Esophagus squamous epithelium (tissue), 4 donors: ENCODE measurements at regions not wholly inside any gene's neighbourhood (a gene's known extent, or its start where the extent isn't known, plus 50 kb on each side); places are given as distances from the start of the nearest gene placed in this dataset.

ENCODE experiments used
- POLR2A ChIP-seq, 4 donors: fragments of 450-650 bp; IDR thresholded peaks; one replicate each; pipeline ENCODE4 v1.6.1; 2017; ENCODE audit warnings: antibody characterized with exemption in 4 of 4, mild to moderate bottlenecking in 4 of 4, moderate library complexity in 3 of 4
- TF ChIP-seq, protein P1 (sequence below), 6 experiments: fragments of 450-650 bp in 4 of 6; fragments of 200-600 bp in 2 of 6; sonication (generic) in 2 of 6; IDR thresholded peaks; one replicate each; pipeline ENCODE4 v1.5.1; 2016 to 2019; ENCODE audit warnings: antibody characterized with exemption in 6 of 6, mild to moderate bottlenecking in 4 of 6, moderate library complexity in 4 of 6

DNA sequence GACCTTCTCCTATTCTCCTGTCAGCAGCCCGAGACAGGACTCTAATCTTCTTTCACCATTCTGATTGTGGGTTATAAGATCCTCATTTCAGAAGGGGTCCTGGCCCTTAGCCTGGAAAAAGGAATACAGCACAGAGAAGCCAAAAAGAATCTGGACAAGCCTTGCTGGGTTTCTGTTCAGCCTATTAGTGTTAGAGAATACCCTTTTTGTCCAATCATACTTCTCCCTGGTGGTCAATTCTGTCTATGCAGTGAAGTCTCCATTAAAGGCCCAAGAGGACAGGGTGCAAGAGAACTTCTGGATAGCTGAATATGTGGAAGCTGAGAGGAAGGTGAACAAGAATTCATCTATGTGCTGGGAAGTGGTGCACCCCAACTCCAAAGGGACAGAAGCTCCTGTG is 105.7 kb upstream of the AGA start:
- TF ChIP-seq, protein P1, sequence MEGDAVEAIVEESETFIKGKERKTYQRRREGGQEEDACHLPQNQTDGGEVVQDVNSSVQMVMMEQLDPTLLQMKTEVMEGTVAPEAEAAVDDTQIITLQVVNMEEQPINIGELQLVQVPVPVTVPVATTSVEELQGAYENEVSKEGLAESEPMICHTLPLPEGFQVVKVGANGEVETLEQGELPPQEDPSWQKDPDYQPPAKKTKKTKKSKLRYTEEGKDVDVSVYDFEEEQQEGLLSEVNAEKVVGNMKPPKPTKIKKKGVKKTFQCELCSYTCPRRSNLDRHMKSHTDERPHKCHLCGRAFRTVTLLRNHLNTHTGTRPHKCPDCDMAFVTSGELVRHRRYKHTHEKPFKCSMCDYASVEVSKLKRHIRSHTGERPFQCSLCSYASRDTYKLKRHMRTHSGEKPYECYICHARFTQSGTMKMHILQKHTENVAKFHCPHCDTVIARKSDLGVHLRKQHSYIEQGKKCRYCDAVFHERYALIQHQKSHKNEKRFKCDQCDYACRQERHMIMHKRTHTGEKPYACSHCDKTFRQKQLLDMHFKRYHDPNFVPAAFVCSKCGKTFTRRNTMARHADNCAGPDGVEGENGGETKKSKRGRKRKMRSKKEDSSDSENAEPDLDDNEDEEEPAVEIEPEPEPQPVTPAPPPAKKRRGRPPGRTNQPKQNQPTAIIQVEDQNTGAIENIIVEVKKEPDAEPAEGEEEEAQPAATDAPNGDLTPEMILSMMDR (IDR thresholded peaks at IDR 0.05), result no peak
- no peak for TF ChIP-seq POLR2A (IDR thresholded peaks at IDR 0.05)
